NCI-H146 (cell line): ENCODE measurements at regions not wholly inside any gene's neighbourhood (a gene's known extent, or its start where the extent isn't known, plus 50 kb on each side); places are given as distances from the start of the nearest gene placed in this dataset.
"Not testable (repeated sequence)": the region's sequence is repeated elsewhere in the genome, so short reads cannot be mapped to it uniquely, and the experiment has no call there.

Experiments used
- DNase-seq: peaks from one replicate; lab custom pipeline; 2025; lab: John Stamatoyannopoulos, UW

- DNase-seq: no peak
Measured at GRCh38 chrX:139475432-139475831, 55.1 kb upstream of the F9 start.

- not testable (repeated sequence) for DNase-seq
Measured at GRCh38 chrX:139461945-139462344, 68.6 kb upstream of the F9 start.

- DNase-seq: no peak
Measured at GRCh38 chrX:139454743-139455142, 75.8 kb upstream of the F9 start.

- DNase-seq: no peak
Measured at GRCh38 chrX:139448996-139449395, 81.5 kb upstream of the F9 start.

- no peak for DNase-seq
Measured at GRCh38 chrX:139446832-139447231, 83.7 kb upstream of the F9 start.

GRCh38 chrX:139429913-139430312 lies 100.6 kb upstream of the F9 start:
- DNase-seq: no peak

- no peak for DNase-seq
Measured at GRCh38 chrX:139423186-139423585, 107.4 kb upstream of the F9 start.

GRCh38 chrX:139398258-139398657 lies 132.3 kb upstream of the F9 start:
- not testable (repeated sequence) for DNase-seq

GRCh38 chrX:139388254-139388653 lies 142.3 kb upstream of the F9 start:
- no peak for DNase-seq

- no peak for DNase-seq
Measured at GRCh38 chrX:139382529-139382928, 148.0 kb upstream of the F9 start.

GRCh38 chrX:139376547-139376946 lies 154.0 kb upstream of the F9 start:
- DNase-seq: not testable (repeated sequence)

GRCh38 chrX:139360356-139360755 lies 170.2 kb upstream of the F9 start:
- DNase-seq: no peak

- not testable (repeated sequence) for DNase-seq
Measured at GRCh38 chrX:139342594-139342991, 187.9 kb upstream of the F9 start.

- DNase-seq: not testable (repeated sequence)
Measured at GRCh38 chrX:139341855-139342593, 188.5 kb upstream of the F9 start.

- DNase-seq: no peak
Measured at GRCh38 chrX:139332441-139332840, 198.1 kb upstream of the F9 start.

- no peak for DNase-seq
Measured at GRCh38 chrX:139327355-139327754, 203.2 kb upstream of the F9 start.

GRCh38 chrX:139324756-139325155 lies 205.8 kb upstream of the F9 start:
- no peak for DNase-seq

GRCh38 chrX:139320661-139321354 lies 209.7 kb upstream of the F9 start:
- DNase-seq: not testable (repeated sequence)

- DNase-seq: not testable (repeated sequence)
Measured at GRCh38 chrX:139306675-139307074, 223.9 kb upstream of the F9 start.

GRCh38 chrX:139304471-139304870 lies 226.1 kb upstream of the F9 start:
- DNase-seq: no peak

- no peak for DNase-seq
Measured at GRCh38 chrX:139299309-139299708, 231.2 kb upstream of the F9 start.

- no peak for DNase-seq
Measured at GRCh38 chrX:139298437-139298836, 232.1 kb upstream of the F9 start.

GRCh38 chrX:139297638-139298037 lies 232.9 kb upstream of the F9 start:
- DNase-seq: no peak

GRCh38 chrX:139293991-139294390 lies 236.5 kb upstream of the F9 start:
- no peak for DNase-seq
